Neural cell (in vitro differentiated cells): ENCODE measurements at regions not wholly inside any gene's neighbourhood (a gene's known extent, or its start where the extent isn't known, plus 50 kb on each side); places are given as distances from the start of the nearest gene placed in this dataset.

Experiments
- H2AFZ ChIP-seq: fragments of 200-600, 300-800 bp; sonication (generic), shearing (Covaris generic); 2 replicates; pipeline ENCODE4 v1.6.0; 2014; ENCODE audit warnings: low read depth, mild to moderate bottlenecking, antibody characterized with exemption, low read length, moderate library complexity
- H3F3A ChIP-seq: fragments of 200-600 bp; shearing (Covaris generic); 2 replicates; pipeline ENCODE4 v1.6.1; 2016; ENCODE audit warnings: mild to moderate bottlenecking, moderate library complexity, mixed read lengths, antibody characterized with exemption, low read length; ENCODE audit not compliant: insufficient read depth, poor library complexity, severe bottlenecking
- H3K27ac ChIP-seq: fragments of 200-600, 300-800 bp; sonication (generic), shearing (Covaris generic); 2 replicates; pipeline ENCODE4 v1.5.1; 2014; ENCODE audit warnings: mild to moderate bottlenecking, low read length, moderate library complexity
- H3K27me3 ChIP-seq: fragments of 300-800, 200-600 bp; sonication (generic), shearing (Covaris generic); 2 replicates; pipeline ENCODE4 v1.6.0; 2014; ENCODE audit warnings: mild to moderate bottlenecking, low read depth, low read length, moderate library complexity; ENCODE audit not compliant: insufficient read depth
- H3K36me3 ChIP-seq: fragments of 300-800, 200-600 bp; sonication (generic), shearing (Covaris generic); 2 replicates; pipeline ENCODE4 v1.5.1; 2014; ENCODE audit warnings: mild to moderate bottlenecking, antibody characterized with exemption, low read length, moderate library complexity; ENCODE audit not compliant: insufficient read depth
- H3K4me2 ChIP-seq: fragments of 300-800, 200-600 bp; sonication (generic), shearing (Covaris generic); 2 replicates; pipeline ENCODE4 v1.6.0; 2014; ENCODE audit warnings: mild to moderate bottlenecking, low read length
- H3K4me3 ChIP-seq: fragments of 300-800, 200-600 bp; sonication (generic), shearing (Covaris generic); 2 replicates; pipeline ENCODE4 v1.5.1; 2014; ENCODE audit warnings: mild to moderate bottlenecking, low read length, moderate library complexity
- H3K79me2 ChIP-seq: fragments of 200-600 bp; shearing (Covaris generic); replicated peaks from 2 replicates; pipeline ENCODE4 v1.6.0; 2014; ENCODE audit warnings: mild to moderate bottlenecking, low read length, moderate library complexity; ENCODE audit not compliant: insufficient read depth
- H3K9ac ChIP-seq: fragments of 300-800, 200-600 bp; sonication (generic), shearing (Covaris generic); 2 replicates; pipeline ENCODE4 v1.6.1; 2016; ENCODE audit warnings: mild to moderate bottlenecking, low read length, mixed read lengths
- H3K9me2 ChIP-seq: fragments of 200-600 bp; shearing (Covaris generic); 2 replicates; pipeline ENCODE4 v1.6.1; 2016; ENCODE audit warnings: mild to moderate bottlenecking, low read length, mixed read lengths; ENCODE audit not compliant: insufficient read depth
- H3K9me3 ChIP-seq: fragments of 200-600, 300-800 bp; sonication (generic), shearing (Covaris generic); 2 replicates; pipeline ENCODE4 v1.6.1; 2016; ENCODE audit warnings: mild to moderate bottlenecking, mixed run types, low read length, moderate library complexity, mixed read lengths
- H4K20me1 ChIP-seq: fragments of 200-600 bp; shearing (Covaris generic); 2 replicates; pipeline ENCODE4 v1.6.1; 2016; ENCODE audit warnings: mild to moderate bottlenecking, mixed run types; ENCODE audit not compliant: insufficient read depth
- EP300 ChIP-seq: fragments of 450-650 bp; conservative IDR thresholded peaks from 2 replicates; pipeline ENCODE4 v1.6.1; 2014; ENCODE audit warnings: antibody characterized with exemption, mild to moderate bottlenecking, moderate library complexity; ENCODE audit not compliant: poor library complexity, severe bottlenecking
- EZH2 ChIP-seq: fragments of 200-600, 300-800 bp; shearing (Covaris generic), sonication (generic); IDR thresholded peaks from 2 replicates; pipeline ENCODE4 v1.6.1; 2014; ENCODE audit warnings: antibody characterized with exemption, low read length, borderline replicate concordance, mild to moderate bottlenecking; ENCODE audit not compliant: insufficient read depth, poor library complexity, severe bottlenecking
- MXI1 ChIP-seq: fragments of 450-650 bp; conservative IDR thresholded peaks from 2 replicates; pipeline ENCODE4 v1.6.1; 2014; ENCODE audit warnings: antibody characterized with exemption, mild to moderate bottlenecking; ENCODE audit not compliant: poor library complexity, severe bottlenecking
- POLR2AphosphoS5 ChIP-seq: IDR thresholded peaks from 2 replicates; pipeline ENCODE4 v1.6.1; 2012
- RAD21 ChIP-seq: fragments of 450-650 bp; conservative IDR thresholded peaks from 2 replicates; pipeline ENCODE4 v1.6.1; 2014; ENCODE audit warnings: antibody characterized with exemption, mild to moderate bottlenecking, moderate library complexity
- SMC3 ChIP-seq: fragments of 450-650 bp; conservative IDR thresholded peaks from 2 replicates; pipeline ENCODE4 v1.6.1; 2014; ENCODE audit warnings: antibody characterized with exemption, mild to moderate bottlenecking, moderate library complexity; ENCODE audit not compliant: poor library complexity
- TAF1 ChIP-seq: IDR thresholded peaks from 2 replicates; pipeline ENCODE4 v1.6.1; 2012; ENCODE audit warnings: low read depth
- TF ChIP-seq, protein P1 (sequence below): IDR thresholded peaks from 2 replicates; pipeline ENCODE4 v1.6.1; 2012; ENCODE audit warnings: borderline replicate concordance
- TF ChIP-seq, protein P2 (sequence below): fragments of 450-650 bp; IDR thresholded peaks from 2 replicates; pipeline ENCODE4 v1.5.1; 2014; ENCODE audit warnings: antibody characterized with exemption, mild to moderate bottlenecking, moderate library complexity; ENCODE audit not compliant: poor library complexity, severe bottlenecking

DNA sequence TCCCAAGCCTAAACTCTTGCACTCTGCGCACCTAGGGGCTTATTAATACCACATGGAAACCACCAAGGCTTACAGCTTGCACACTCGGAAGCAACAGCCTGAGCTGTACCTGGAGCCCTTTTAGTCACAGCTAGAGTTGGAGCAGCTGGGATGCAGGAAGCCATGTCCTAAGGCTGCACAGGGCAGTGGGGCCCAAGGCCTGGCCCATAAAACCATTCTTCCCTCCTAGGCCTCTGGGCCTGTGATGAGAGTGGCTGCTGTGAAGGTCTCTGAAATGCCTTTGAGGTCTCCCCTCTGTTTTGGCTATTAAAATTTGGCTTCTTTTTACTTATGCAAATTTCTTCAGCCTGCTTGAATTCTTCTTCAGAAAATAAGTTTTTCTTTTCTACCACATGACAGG, 383.9 kb upstream of the UBE2E2 start:
- Histone ChIP-seq H3K27ac (no peak overlapping the region), H4K20me1 (no peaks in the 10 kb centered on the region), H3K9me3 (no peaks in the 10 kb centered on the region), H3K4me3 (no peak overlapping the region), H2AFZ (no peak overlapping the region), H3K27me3 (no peaks in the 10 kb centered on the region), H3K79me2 (no peaks in the 10 kb centered on the region), H3F3A (no peaks in the 10 kb centered on the region), H3K9me2 (no peaks in the 10 kb centered on the region), H3K4me2 (no peak overlapping the region), H3K9ac (no peak overlapping the region), H3K36me3 (no peaks in the 10 kb centered on the region)
- TF ChIP-seq RAD21 (no peak), EP300 (no peak), POLR2AphosphoS5 (no peak), SMC3 (no peak), TAF1 (no peak), MXI1 (no peak), EZH2 (no peak)
- TF ChIP-seq, protein P1, sequence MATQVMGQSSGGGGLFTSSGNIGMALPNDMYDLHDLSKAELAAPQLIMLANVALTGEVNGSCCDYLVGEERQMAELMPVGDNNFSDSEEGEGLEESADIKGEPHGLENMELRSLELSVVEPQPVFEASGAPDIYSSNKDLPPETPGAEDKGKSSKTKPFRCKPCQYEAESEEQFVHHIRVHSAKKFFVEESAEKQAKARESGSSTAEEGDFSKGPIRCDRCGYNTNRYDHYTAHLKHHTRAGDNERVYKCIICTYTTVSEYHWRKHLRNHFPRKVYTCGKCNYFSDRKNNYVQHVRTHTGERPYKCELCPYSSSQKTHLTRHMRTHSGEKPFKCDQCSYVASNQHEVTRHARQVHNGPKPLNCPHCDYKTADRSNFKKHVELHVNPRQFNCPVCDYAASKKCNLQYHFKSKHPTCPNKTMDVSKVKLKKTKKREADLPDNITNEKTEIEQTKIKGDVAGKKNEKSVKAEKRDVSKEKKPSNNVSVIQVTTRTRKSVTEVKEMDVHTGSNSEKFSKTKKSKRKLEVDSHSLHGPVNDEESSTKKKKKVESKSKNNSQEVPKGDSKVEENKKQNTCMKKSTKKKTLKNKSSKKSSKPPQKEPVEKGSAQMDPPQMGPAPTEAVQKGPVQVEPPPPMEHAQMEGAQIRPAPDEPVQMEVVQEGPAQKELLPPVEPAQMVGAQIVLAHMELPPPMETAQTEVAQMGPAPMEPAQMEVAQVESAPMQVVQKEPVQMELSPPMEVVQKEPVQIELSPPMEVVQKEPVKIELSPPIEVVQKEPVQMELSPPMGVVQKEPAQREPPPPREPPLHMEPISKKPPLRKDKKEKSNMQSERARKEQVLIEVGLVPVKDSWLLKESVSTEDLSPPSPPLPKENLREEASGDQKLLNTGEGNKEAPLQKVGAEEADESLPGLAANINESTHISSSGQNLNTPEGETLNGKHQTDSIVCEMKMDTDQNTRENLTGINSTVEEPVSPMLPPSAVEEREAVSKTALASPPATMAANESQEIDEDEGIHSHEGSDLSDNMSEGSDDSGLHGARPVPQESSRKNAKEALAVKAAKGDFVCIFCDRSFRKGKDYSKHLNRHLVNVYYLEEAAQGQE = no peak
- TF ChIP-seq, protein P2, sequence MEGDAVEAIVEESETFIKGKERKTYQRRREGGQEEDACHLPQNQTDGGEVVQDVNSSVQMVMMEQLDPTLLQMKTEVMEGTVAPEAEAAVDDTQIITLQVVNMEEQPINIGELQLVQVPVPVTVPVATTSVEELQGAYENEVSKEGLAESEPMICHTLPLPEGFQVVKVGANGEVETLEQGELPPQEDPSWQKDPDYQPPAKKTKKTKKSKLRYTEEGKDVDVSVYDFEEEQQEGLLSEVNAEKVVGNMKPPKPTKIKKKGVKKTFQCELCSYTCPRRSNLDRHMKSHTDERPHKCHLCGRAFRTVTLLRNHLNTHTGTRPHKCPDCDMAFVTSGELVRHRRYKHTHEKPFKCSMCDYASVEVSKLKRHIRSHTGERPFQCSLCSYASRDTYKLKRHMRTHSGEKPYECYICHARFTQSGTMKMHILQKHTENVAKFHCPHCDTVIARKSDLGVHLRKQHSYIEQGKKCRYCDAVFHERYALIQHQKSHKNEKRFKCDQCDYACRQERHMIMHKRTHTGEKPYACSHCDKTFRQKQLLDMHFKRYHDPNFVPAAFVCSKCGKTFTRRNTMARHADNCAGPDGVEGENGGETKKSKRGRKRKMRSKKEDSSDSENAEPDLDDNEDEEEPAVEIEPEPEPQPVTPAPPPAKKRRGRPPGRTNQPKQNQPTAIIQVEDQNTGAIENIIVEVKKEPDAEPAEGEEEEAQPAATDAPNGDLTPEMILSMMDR = no peak

DNA sequence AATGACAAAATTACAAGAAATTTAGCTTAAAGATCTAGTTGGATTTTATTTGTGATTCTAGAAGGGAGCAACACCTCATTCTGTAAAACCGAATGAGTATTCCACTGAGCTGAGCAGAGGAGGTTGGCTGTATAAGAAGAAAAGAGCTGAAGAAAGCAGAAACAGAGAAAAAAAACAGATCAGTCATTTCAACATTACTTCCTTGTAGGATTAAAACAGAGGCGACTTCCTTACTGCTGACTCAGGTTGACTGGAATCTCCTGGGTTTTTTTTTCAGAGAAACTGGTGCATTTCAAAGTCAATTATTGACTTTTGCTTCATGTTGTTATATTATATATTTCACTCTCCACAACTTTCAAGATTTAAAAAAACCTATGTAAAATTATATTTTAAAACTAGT, 368.1 kb upstream of the UBE2E2 start:
- Histone ChIP-seq H2AFZ (no peak overlapping the region), H4K20me1 (no peaks in the 10 kb centered on the region), H3K4me3 (no peak overlapping the region), H3K4me2 (no peak overlapping the region), H3K9ac (no peak overlapping the region), H3K9me3 (no peaks in the 10 kb centered on the region), H3K36me3 (no peaks in the 10 kb centered on the region), H3K27me3 (no peaks in the 10 kb centered on the region), H3K79me2 (no peaks in the 10 kb centered on the region), H3K9me2 (no peaks in the 10 kb centered on the region), H3K27ac (no peak overlapping the region), H3F3A (no peaks in the 10 kb centered on the region)
- no peak for TF ChIP-seq RAD21
- no peak for TF ChIP-seq MXI1
- TF ChIP-seq POLR2AphosphoS5 = no peak
- TF ChIP-seq SMC3 = no peak
- TF ChIP-seq TAF1 = no peak
- TF ChIP-seq EP300 = no peak
- TF ChIP-seq, protein P1 = no peak
- TF ChIP-seq, protein P2 = no peak
- TF ChIP-seq EZH2 = no peak
